NCI-H748 (cell line): ENCODE measurements at regions not wholly inside any gene's neighbourhood (a gene's known extent, or its start where the extent isn't known, plus 50 kb on each side); places are given as distances from the start of the nearest gene placed in this dataset.
"Not testable (repeated sequence)": the region's sequence is repeated elsewhere in the genome, so short reads cannot be mapped to it uniquely, and the experiment has no call there.

Experiments used
- DNase-seq: peaks from one replicate; lab custom pipeline; 2025; ENCODE audit not compliant: unreplicated experiment; lab: John Stamatoyannopoulos, UW

DNA sequence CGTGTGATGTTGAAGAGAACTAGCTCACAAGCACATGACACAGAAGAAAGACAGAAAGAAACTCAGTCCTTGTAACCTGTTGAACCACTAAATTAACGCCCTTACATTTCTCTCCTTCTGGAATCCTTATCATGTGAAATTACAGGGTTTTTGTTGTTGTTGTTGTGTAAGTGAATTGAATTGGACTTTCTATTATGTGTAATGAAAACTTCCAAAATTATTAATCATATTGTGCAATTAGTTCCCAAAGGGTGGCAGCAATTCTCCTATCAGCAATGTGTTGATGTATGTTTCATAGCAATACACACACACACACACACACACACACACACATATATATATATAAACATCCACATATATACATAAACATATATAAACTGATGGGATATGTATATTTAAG lies 402.2 kb upstream of the TCF4 start:
- DNase-seq, result no peak

DNA sequence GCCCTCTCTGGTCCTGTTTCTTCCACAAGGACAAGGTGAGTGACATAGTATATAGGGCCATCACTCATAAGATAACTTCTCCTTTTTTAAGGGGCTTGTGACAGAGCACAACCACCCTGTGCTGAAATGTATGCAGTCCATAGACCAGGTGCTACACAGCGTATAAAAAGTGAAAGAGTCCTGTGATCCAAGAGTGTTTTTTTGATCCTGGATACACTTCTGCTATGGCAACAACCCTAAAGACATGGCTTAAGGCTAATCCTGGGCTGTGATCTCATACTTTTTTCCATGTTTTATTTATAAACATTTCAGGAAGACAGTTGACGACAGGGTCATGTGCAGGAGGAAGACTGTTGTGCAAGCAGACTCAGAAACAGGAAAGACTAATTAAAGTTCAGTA lies 400.5 kb upstream of the TCF4 start:
- no peak for DNase-seq

DNA sequence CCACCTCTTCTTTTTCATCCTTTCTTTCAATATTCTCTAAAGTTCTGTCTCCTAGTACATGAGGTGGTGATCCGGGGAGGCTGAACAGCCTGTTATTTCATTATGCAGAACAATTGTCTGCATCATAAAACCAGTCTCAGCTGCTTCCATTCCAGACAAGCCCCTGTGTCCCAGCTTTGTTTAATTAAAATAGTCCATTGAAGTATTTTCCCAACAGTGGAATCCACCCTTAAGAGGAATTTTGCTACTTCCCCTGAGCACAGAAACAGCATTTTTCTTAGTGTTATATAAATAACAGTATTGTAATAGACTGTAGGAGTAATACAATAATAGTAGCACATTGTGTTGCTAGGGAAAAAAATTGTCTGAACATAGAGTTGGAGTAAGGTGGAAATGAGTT lies 395.4 kb upstream of the TCF4 start:
- no peak for DNase-seq

DNA sequence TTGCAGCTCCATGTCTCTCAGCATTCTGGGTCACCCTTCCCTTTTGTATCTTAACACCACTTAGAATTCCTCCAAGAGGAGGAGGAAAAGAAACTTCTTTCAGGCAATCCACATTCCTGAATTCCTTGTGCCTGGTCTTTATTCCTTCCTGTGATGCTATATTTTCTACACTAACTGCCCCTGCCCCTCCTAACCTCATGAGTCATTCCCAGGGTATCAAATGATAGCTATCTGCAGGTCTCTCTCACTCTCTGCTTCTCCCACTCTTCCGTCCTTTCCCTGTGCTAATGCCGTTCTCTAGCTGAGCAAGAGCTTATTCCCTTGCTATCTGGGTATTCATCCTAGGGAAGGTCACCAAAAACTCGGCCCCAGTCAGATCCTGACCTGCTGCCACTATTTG lies 395.0 kb upstream of the TCF4 start:
- DNase-seq, result no peak

DNA sequence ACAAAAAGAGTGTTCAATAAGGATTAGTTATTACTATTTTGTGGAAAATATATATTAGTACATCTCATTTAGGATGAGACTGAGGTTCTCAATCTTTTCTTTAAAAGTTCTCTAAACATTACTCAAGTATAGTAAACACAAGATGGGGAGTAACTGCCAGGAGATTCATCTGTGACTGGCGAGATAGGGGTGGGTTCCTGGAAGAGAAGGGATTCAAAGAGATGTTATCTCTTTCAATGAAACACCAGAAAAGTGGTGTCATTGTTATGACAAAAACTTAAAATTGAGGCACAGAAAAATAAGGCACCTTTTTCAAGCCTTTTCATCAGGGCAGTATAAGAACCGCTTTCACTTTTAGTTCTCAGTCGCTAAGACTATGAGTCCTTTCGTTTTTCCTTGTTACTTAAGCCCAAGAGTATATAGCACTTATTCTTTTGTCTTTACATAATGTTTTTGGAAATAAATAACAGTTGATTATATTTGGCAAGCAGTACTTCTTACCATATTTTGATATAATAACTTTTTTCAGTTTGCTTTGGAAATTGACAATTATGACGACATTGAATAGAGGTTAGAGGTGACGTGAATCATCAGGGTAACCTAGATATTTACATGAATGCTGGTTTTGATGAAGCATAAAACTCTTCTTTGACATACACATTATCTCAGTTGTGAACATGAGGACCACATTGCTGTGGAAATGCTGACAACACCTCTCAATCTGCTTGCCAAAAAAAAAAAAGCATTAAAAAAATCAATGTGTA lies 393.9 kb upstream of the TCF4 start:
- DNase-seq, result no peak

DNA sequence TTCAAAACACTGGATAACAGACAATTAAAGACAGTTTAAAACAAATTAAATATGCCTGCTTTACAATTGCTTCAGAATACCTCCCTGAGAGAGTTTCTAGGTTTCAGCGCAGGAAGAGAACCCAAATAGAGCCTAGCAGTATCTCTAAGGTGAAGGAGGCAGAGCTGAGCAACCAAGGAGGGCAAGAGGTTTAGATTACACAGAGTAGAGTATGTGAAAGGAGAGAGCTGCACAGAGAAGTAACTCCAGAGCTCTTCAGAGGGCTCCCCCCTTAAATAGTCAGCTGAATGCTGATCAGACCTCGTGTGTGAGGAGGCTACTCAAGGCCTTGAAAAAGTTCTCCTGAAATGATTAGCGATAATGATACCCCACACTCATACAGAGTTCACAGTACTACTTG lies 386.5 kb upstream of the TCF4 start:
- DNase-seq, result no peak

DNA sequence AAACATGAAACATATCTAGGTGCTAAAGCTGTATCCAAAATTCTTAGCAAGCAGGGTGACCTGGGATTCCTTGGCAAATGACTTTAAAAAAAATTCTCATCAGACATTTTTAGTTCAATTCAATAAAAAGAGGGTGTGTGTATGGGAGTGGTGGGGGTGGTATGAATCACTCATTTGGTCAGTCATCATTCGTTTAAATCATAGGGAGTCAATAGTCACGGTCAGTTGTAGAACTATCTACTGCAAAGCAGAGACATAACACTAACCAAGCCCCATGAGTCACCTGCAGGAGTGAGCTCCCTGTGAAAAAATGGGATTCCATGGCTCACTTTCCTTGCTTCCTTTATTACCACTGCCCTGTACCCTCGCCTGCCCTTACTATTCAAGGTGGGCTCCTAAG lies 380.6 kb upstream of the TCF4 start:
- DNase-seq, result no peak

DNA sequence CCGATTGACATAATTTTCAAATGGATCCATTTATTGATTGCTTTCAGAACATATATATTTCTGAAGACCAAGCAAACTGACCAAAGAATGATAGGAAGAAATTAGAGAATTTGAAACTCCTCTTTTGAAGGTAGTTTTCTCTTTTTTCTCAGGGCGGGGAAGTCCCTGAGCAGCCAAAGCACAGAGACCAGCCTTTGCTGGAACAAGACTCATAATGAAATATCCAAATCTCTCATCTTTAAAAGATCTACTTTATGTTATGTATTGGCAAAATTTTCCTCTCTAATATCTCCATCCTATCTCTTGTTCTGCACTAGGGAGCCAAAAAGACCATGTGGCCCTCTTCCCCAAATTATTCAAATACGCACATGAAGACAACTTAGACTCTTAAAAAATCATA lies 379.0 kb upstream of the TCF4 start:
- no peak for DNase-seq

DNA sequence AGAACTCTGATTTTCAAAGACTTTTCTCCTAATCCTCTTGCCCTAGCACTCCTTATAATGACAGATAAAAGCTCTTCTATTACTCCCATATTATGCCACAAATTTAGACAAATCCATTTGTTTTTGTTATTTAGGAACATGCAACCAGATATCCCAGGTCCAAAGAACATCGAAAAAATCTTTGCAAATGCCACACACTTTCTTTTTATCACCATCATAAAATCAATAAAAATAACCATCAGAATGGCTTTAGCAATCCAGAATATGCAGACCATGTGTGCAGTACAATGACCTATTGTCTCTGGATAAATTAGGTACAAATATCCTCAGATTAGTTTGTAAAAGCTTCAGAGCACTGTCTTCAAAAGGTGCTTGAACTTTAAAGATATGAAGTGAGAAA lies 376.2 kb upstream of the TCF4 start:
- no peak for DNase-seq

DNA sequence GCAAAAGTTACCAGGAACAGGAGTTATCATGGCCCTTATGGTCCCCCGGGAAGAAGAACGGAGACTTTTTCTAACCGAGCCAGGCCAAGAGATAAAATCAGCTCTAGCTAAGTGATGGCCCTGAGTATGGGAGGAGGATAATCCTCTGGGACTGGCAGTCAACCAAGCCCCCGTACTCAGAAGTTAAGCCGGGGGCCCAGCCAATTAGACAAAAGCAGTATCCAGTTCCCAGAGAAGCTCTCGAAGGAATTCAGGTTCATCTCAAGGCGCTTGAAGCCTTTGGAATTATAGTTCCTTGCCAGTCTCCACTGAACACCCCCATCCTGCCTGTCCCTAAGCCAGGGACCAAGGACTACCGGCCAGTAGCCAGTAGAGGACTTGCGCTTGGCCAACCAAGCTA lies 365.3 kb upstream of the TCF4 start:
- DNase-seq, result no peak

DNA sequence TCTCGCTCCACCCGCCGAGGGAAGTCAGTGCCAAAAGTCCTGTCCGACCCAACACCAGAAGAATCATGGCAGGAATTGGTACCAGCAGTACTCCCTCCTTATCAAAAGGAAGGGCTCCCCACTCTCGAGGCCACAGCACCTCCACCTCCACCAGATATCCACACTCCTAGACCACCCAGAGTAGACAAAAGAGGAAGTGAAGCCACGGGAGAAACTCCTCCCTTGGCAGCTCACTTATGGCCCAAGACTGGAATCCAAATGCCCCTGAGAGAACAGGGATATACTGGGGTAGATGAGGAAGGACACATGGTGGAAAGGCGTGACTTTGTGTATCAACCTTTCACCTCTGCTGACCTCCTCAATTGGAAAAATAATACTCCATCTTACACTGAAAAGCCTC lies 363.7 kb upstream of the TCF4 start:
- not testable (repeated sequence) for DNase-seq

DNA sequence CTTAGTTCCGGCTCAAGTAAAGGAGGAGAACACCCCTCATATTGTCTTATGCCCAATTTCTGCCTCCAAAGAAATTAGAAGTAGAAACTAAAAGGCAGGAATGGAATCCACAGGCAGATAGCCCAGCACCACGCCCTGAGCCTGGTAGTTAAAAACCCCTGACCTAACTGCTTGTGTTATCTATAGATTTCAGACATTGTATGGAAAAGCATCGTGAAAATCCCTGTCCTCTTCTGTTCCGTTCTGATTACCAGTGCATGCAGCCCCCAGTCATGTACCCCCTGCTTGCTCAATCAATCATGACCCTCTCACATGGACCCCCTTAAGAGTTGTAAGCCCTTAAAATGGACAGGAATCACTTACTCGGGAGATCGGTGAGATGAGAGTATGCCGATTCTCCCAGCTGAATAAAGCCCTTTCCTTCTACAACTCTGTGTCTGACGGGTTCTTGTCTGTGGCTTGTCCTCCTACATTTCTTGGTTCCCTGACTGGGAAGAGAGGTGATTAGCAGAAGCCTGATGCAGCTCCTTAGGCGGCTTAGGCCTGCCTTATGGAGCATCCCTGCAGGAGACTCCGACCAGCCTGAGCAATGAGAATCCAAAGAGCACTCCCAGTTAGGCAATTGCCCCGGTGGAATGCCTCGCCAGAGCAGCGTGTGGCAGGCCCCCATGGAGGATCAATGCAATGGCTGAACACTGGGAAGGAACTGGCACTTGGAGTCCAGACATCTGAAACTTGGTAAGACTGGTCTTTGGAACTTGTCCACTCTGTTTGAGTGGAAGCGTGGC lies 362.6 kb upstream of the TCF4 start:
- DNase-seq, result no peak

DNA sequence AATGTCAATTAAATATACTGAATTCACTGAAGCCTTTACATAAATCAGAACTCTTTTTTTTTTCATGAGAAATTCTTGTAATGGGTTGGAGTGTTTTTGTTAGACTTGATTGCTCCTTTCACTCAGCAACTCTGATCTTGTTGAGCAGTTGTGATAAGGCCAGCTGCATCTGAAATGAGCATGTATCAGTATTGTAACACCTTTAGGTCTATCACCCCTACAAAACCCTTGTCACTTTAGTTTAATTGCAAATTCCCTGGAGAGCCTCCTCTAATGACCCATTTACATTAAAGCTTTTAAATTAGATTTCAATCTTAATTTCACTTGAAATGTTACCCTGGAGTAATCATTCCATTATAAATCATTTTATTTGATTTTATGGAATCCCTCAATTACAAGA lies 346.8 kb upstream of the TCF4 start:
- no peak for DNase-seq

DNA sequence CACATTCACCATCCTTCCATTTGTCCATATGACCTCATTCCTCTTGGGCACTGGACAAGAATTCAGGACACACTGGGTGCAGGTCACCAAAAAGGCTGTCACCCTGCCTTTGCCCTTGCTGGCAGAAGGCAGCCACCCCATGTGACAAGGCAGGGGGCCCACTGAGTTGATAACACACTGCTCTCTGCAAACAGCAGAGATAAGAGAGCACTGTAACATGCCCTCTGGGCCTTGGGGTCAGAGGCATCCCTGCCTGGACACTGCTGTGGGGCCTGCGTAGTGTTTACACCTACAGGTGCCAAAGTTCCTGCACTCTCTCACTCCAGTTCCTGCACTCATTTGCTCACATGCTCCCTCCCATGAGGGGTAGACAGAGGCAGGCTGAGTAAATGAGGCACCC lies 344.7 kb upstream of the TCF4 start:
- DNase-seq, result no peak

DNA sequence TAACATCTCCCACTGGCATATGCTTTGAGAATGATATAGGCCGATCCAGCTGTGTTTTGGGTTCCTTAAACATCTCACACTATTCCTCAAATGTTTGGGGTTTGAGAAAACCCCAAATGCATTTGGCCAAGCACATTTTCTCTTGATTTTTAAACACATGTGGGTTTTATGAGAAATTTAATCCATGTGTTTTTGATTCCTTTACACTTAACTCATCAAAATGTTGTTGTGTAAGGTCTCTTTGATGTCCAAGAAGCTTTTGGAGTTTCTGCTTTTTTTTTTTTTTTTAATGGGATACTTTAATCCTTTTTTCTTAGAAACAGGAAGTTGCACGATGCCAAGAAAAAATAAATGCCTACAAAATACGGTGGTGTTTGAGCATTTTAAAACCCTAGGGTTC lies 339.8 kb upstream of the TCF4 start:
- no peak for DNase-seq

DNA sequence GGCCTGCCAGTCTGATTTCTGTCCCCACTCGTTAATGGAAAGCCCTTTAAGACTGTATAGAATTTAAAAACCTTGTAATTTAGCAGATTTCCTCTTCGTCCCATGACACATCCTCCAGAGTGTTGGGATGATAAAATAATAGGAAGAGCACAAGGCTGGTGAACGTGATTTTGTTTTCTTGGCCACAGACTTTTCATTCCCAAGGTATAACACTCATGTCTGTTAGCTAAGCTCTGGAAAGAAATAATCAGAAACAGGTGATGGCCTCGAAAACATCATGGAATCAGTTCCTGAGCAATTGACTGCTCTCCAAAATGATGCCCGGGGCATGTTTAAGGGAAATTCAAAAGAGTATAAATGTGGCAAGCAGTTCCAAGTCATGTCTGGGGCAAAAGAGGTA lies 337.8 kb upstream of the TCF4 start:
- no peak for DNase-seq

DNA sequence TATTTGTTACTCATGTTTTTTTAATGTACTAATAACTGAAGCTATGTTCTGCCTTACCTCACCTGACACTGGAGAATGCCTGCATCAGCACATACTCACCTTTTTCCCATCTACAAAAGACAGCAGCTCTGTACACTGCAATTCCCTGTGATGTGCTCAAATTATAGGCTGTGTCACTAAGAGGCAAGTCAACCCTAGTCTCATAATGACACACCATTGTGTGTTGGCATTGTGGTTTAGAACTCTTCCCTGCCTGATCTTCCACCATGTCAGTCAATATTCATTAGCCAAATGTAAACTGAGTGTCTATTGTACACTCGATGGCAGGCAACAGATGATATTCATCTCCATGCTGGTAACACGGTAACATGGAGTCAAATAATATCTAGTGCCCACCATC lies 332.1 kb upstream of the TCF4 start:
- DNase-seq, result peak; percentile 41

DNA sequence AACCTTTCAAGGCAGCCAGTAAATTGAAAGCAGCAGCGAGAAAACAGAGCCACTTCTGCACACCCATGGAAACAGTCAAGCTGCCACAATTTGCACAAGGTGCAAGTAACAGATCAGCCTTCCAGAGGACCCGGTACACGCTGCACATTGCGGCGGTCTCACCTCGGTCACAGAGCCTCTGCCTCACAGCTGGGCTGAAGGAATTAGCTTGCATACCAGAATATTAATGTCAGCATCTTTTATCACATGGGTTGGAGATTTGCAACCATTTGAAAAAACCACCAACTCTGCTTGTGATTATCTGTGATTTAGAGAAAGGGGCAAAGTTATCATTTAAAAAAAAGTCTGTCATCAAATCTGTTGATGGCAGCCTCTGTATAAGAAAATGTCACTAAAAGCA lies 330.5 kb upstream of the TCF4 start:
- no peak for DNase-seq

DNA sequence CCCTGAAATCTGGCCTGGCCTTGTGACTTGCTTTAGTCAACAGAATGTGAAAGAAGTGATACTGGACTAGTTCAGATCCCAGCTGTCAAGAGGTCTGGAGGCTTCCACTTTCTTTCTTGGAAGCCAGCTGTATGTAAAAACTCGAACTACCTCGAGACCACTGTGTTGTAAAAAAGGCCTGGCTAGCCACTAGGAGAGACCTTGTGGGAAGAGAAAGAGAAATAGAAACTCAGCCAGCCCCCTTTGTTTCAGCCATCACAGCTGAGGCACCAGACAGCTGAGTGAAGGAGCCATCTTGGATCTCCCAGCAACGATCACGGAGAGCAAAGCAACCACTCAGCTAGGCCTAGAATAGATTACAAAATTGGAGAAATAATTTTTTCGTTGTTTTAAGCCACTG lies 324.9 kb upstream of the TCF4 start:
- DNase-seq, result no peak

DNA sequence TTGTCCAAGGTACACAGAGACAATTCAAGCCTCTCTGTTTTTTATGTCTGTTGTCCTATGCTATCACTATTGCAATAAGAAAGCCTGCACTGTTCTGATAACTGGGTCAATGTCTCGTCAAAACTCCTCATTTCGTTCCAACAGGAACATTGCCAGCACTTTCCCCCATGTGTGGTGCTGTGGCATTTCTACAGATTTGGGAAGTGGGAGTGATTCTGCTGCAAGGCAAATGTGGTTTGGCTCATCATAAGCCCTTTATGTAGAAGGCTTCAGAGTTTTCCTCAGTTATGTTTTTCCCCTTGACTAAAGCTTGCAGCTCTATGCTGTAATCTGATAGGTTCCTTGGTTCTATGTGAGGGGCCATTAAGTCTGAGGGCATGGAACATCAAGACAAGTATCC lies 324.1 kb upstream of the TCF4 start:
- DNase-seq, result no peak

DNA sequence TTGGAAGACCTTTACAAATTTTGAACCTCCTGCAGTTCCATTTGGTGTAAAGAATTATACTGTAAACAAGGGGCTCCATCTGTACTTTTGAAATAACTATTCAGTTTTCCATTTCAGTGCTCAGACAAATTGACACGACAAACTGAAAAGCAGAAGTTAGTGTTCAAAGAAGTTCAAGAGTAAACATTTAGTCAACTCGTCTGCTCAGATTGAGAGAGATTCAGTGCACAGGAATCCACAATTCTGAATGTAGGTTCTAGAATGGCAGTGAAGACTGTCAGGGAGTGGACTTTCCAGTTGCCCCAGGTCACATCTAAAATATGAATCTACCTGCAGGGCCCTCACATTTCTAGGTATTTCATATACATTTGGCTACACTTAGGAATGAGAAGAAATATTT lies 322.3 kb upstream of the TCF4 start:
- DNase-seq, result no peak

DNA sequence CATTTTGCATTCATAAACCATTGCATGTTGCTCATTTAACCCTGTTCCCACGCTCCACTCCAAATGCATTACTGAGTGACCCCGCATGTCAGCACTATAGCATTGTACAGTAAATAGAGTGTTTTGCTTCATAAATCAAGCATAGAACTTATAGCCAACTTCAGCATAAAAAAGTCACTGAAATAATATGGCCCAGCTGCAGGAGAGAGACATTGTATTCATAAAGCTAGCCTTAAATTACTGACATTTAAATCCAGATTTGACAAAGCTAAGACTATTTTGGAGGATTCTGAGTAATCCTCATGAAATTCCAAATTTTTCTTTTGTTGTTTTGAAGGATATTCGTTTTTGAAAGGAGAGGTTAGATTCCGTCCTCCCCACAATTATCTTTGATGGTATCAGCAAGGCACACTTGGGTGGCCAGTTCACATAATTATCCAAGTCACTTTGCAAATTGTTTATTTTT lies 320.9 kb upstream of the TCF4 start:
- DNase-seq, result no peak
